DMS 273 treated with DMSO at 0.1 percent for 48 hours (cell line): ENCODE measurements at regions not wholly inside any gene's neighbourhood (a gene's known extent, or its start where the extent isn't known, plus 50 kb on each side); places are given as distances from the start of the nearest gene placed in this dataset.
"Not testable (repeated sequence)": the region's sequence is repeated elsewhere in the genome, so short reads cannot be mapped to it uniquely, and the experiment has no call there.

Experiments used
- DNase-seq: peaks from one replicate; lab custom pipeline; 2025; lab: John Stamatoyannopoulos, UW

DNA sequence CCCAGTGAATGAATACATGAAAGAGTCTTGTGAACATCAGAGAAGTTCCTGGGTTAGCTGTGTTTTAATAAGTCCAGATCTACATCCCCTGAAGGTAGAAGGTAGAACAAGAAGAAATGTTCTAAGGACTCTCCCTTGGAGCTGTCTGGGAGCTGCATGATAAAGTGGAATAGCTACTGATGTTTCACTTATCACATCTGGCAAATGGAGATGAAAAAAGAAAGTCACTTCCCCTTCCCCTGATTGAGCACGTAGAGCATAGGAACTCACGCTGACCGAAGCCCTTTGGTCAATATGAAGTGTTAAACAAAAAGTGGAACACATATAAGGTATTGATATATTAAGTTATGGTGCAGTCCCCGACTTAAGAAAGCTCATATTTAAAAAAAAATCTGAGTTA lies 53.2 kb upstream of the PARP1 start:
- DNase-seq: no peak

DNA sequence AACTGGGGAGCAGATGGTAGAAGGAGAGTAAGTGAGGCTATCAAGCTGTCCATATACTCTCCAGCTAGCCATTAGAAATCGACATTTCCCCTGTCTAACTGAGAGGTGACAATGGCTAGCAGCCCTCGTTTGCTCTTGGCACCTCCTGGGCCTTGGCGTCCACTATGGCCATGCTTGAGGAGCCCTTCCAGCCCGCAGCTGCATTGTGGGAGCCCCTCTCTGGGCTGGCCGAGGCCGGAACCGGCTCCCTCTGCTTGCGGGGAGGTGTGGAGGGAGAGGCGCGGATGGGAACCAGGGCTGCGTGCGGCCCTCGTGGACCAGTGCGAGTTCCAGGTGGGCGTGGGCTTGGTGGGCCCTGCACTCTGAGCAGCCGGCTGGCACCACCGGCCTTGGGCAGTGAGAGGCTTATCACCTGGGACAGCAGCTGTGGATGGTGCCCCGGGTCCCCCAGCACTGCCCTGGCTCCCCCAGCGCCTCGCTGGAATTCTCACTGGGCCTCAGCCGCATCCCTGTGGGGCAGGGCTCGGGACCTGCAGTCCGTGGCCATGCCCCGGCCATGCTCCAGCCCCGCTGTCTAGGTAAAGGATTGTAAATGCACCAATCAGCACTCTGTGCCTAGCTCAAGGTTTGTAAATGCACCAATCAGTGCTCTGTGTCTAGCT lies 56.2 kb upstream of the PARP1 start:
- DNase-seq: no peak

DNA sequence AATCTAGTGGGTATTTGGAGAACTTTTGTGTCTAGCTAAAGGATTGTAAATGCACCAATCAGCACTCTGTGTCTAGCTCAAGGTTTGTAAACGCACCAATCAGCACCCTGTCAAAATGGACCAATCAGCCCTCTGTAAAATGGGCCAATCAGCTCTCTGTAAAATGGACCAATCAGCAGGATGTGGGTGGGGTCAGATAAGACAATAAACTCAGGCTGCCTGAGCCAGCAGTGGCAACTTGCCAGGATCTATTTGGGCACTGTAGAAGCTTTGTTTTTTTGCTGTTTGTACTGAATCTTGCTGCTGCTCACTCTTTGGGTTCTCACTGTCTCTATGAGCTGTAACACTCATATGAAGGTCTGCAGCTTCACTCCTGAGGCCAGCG lies 56.7 kb upstream of the PARP1 start:
- not testable (repeated sequence) for DNase-seq

DNA sequence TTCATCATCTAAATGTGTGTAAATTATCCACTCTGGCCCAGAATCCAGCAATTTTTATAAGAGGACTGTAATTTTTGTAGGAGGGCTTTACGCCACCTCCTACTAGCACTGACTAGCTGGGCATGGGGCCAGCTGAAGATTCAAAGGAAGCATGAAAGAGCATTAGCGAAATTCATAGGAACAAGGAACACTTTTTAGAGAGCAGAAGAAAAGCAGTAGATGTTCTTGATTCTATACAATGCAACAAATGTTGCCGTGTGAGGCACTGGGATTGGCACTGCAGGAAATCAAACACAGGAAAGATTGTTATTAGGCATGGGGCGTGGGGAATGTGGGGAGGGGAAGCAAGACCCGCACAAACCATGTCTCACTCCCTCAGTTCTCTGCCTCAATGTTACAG lies 58.4 kb upstream of the PARP1 start:
- no peak for DNase-seq

DNA sequence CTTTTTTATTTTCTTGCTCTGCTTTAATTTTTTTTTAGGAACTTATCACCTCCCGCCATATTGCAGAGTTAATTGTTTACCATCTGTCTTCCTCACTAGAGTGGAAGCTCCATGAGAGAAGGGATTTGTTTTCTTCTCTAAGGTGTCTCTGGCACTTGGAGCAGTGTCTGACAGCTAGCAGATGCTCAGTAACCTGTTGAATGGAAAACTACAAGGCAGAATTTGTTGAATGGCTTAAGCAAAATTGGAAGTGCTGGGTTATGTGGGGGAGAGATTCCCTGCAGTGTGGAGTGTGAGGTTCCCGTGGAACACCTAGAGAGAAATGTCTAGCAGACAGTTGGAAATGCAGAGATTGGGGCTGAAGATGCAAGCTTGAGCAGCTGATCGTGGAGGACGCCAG lies 59.5 kb upstream of the PARP1 start:
- DNase-seq: no peak

DNA sequence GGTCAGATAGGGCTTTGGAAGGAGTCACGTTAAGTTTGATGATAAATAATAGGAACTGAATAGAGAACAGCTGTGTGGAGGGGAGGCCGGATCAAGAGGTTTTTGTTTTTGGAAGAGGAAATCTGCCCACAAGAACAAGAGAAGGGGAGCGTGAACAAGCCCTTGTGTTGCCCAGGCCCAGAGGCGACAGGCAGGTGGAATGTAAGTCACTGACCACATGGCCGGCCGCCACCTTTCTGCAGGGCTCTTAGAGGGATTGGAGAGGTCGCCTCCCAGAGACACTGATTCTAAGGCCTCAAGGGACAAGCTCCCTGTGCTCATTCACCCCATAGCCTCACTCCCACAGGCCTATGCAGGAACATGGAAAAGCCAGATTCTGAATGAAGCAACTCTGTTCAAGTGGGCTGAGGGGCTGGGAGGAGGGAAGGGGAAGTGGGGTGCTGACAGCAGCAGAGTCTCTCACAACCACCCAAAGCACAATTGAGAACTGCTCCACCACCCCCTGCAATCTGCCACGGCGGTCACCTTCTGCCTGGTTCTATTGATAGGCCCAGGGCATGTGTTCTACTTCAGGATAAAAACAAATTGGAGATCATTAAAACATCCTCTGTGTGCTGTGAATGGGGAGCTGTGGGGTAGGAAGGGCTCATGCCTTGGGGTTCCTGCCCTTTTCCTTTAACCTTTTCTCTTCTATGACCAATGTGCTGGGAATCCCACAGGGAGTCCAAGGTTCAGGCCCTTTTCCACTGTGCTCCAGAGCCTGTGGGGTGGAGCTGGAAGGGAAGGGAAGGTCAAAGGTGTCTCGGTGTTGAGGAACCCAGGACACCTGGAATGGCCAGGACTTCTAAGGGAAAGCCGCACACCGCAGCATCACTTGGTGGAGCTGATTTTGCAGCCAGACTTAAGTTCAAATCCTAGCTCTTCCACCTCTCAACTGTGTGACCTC lies 63.3 kb upstream of the PARP1 start:
- no peak for DNase-seq

DNA sequence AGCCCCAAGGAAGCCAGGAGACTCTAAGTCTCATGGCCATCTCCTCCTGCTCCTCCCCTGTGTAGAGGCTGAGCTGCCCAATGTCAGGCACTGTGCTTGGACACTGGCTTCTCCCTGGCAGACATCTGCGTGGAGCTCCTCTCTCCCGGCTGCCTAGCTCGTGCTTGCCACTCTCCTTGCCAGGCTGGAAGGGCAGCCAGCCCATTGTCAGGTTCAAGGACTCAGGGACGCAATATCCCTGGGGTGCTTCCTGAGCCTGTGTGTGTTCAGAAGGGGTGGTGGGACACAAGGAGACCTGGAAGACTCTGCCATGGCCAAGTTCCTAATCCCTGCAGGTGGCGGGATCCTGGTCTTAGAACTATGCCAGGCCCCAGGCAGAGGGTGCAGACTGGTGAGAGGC lies 65.4 kb upstream of the PARP1 start:
- no peak for DNase-seq

DNA sequence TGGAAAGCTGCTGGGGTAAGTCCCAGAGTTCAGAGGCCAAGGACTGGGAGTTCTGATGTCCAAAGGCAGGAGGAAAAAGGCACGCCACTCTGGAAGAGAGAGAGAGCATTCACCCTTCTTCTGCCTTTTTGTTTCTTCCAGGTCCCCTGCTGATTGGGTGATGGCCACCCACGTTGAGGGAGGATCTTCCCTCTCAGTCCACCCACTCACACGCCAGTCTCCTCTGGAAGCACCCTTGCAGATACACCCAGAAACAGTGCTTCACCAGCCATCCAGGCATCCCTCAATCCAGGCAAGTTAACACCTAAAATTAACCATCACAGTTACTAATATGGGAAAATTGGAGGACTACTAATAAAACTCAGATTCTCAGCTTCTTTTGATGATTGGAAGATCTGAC lies 66.1 kb upstream of the PARP1 start:
- DNase-seq: no peak

DNA sequence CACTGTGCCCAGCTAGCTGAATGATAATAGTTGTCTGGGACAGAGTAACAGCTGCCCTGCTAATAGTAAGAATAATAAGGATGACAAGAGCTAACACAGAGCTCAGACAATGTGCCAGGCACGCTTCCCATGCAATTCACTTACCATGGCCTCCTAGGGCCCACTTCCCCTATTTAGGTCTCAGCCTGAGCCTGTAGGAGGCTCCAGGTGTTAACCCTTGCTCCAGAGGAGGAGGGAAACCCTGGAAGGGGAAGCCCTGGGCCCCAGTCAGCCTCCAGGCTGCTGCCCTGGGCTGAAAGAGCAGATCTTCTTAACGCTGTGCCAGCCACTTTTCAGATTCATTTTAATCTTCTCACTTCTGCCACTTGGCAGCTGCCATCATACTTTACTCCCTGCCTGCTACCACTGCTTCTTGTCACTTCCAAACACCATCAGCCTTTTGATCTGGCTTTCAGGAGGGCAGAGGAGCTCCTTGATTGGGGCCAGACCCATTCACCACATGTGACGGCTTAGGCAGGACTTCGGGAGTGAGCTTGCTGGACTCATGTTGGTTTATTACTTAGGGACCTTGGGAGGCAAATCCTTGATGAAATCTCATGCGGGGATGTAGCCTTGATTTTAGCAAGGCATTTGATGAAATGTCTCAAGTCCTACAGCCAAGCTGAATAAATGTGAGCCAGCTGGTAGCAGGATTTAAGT lies 66.7 kb upstream of the PARP1 start:
- DNase-seq: no peak

DNA sequence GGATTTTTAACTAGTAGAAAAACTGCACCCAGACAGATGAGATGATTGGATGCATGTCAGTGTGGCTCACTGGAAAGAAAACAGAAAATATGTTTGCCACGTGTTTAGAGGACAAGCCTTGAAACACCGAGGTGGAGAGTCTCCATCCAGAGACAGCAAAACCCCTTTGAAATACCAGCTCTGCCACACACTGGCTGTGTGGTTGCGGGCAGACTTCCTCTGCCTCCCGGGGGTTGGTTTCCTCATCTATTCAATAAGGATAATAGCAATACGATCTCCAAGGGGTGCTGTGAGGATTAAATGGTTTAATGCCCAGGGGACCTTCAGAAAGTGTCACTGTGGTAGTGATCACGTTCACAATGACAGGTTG lies 67.2 kb upstream of the PARP1 start:
- no peak for DNase-seq

DNA sequence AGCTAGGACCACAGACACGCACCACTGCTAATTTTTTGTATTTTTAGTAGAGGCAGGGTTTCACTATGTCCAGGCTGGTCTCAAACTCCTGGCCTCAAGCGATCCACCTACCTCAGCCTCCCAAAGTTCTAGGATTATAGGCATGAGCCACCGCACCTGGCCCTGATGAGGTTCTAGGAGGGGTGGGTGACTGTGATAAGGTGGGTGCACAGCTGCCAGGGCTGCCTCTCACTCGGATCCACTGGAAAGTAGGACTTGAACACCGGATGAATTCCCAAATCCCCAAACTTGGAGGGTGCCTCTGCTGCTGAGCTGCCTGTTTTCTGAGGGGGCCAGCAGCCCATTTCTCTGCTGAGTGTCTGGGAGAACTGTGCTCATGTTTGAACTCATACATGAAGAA lies 68.2 kb upstream of the PARP1 start:
- DNase-seq: no peak

DNA sequence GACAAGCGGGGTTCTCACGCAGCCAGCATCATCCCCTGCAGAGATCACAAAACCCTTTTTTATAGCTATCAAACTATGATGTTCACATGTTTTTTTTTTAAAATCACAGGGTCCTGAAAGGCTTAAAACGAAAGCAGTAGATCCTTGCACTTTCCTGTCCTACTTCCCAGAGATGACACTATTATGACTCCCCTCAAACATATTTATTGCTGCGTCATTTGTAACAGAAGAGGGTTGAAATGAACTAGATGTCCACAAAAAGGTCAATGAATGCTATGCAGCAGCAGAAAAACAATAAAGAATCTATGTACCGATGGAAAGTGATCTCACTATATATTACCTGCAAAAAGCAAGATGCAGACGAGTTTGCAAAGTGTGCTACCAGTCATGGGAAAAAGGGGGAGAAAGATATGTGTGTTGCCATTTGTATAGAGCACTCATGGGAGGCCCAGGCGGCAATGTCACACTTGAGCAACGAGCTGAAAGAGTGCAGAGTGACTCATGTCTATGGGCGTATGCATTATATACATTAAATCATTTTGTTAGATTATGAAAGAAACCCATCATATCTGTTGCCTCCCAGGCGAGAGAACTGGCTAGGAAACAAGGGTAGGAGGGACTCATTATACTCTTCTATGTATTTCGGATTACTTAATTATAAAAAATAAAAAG lies 68.9 kb upstream of the PARP1 start:
- DNase-seq: no peak

DNA sequence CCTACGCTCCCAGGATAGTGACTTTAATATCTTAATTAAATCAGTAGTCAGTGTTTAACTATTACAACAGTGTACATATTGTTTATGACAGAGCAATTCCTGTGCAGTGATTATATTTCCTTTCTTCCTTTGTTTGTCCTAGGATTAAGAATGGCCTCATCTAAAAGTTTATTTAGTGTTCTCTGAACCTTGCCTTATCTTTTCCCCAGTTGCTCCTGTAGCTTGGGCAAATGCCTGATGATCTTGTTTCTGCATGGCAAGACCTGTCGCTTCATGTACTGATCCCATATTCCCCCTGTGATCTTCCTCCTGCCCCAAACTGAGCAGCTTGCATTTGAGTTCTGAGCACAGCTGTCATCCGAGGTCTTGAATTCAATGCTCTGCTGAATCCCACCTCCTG lies 69.1 kb upstream of the STUM start:
- peak; percentile 41 for DNase-seq

DNA sequence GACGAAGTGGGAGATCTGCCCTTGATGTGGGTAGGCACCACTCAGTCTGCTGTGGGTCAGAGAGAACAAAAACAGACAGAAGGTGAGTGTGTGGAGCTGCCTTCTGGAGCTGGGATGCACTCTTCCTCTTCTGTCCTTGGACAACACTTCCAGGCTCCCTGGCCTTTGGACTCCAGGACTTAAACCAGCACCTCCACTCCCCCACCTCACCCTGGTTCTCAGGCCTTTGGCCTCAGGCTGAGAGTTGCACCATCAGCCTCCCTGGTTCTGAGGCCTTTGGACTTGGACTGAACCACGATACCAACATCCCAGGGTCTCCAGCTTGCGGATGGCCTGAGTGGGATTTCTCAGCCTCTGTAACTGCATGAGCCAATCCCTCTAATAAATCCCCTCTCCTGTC lies 68.1 kb upstream of the STUM start:
- no peak for DNase-seq

DNA sequence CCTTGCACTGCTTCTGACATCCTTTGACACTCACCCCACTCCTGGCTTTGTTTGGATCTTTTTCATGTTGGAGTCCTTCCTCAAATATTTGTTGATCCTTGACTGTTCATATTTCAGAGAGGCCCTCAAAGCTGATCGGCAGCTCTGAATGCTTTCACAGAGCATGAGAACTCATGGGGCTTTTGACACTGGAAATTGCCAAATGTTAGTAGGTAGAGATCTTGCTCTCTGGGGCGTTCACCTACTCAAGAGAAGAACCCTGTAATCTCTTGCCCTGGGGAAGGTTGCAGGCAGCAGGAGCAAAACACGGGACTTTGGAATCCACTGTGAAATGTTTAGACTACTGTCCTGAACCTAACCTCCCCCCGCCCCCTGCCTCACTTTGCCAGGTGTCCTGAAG lies 67.4 kb upstream of the STUM start:
- DNase-seq: no peak

DNA sequence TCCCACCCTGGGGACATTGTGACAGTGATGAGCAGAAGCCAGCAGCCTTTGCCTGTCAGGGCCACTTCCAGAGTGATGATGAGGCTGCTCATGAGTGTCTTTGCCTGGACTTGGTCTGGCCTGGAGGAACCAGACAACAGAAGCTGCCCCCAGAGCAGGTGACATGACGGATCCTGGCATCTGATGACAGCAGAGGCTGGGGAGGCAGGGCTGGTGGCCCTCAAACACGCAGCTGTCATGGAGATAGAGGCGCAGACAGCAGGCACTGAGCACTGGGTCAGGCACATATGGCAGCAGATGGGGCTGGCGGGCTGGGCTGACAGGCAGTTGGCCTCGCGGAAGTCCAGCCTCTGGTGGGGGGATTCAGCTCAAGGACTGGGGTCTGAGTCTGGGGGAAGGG lies 66.4 kb upstream of the STUM start:
- DNase-seq: no peak

DNA sequence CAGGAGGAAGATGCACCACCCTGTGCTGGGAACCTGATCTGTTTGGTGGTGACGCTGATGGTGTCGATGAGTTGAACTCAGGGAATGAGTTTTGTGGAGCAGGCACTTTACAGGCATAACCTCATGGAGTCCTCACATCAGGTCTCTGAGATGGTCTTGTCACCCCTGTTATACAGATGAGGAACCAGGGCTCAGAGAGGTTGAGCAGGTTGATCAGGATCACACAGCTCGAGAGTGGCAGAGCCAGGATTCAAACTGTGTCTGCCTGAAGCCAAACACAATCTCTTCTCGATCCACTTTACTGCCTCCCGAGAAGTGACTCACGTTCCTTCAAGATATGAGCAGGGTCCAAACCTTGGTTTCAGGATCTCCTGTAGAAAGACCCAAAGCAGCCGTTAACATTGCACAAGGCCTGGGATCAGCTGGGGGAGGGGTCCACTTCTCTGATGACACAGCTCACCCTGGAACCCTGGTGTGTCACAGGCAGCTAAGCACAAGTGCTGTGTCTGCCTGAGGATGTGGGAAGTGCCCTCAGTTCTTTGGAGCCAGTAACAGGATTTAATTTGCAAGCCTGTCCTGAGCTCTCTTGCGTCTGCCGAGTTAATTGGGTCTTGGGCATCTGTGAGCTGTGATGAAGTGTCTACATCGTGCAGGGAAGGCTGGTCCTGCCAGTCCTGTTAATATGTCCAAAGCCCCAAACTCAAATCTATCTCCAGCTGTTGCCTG lies 65.4 kb upstream of the STUM start:
- peak; percentile 26 for DNase-seq

DNA sequence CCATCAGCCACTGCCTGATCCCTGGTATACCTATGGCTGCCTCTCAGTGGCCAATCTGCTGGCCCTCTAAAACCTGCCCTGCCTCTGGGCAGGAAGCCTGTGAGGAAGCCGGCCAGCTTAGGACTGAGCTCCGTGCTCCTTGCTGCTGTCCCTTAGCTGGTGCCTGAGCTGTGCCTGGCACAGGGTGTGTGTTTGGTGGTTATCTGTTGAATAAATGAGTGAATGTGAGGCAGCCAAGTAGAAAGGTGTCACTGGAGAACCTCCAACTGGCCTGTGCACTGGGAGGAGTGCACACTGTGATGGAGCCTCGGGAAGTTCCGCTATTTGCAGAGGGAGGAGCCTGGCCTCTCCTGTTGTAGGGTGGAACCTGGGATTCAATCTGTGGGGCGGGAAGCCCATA lies 63.4 kb upstream of the STUM start:
- DNase-seq: no peak

DNA sequence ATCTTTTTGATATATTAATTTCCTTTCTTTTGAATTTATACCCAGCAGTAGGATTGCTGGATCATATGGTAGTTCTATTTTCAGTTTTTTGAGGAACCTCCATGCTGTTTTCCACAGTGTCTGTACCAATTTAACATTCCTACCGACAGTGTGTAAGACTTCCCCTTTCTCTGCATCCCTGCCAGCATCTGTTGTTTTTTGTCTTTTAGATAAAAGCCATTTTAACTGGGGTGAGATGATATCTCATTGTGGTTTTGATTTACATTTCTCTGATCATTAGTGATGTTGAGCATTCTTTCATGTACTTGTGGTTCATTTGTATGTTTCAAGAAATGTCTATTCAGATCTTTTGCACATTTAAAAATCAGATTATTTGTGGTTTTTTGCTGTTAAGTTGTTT lies 62.4 kb upstream of the STUM start:
- DNase-seq: no peak

DNA sequence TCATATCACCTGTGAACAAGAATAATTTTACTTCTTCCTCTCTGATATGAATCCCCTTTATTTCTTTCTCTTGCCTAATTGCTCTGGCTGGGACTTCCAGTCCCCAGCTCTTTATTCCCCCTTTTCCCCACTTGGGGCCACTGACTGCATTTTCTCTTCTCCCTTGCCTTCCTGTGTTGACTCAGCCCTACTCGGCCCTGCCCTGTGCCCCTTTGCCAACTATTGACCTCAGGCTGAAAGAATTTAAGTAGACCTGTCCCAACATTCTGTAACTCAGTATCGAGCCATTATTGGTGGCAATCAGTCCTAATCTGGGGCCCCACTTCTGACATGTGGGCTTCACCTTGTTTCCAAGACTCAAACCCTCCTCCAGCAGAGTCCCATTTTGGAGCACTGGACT lies 60.6 kb upstream of the STUM start:
- no peak for DNase-seq

DNA sequence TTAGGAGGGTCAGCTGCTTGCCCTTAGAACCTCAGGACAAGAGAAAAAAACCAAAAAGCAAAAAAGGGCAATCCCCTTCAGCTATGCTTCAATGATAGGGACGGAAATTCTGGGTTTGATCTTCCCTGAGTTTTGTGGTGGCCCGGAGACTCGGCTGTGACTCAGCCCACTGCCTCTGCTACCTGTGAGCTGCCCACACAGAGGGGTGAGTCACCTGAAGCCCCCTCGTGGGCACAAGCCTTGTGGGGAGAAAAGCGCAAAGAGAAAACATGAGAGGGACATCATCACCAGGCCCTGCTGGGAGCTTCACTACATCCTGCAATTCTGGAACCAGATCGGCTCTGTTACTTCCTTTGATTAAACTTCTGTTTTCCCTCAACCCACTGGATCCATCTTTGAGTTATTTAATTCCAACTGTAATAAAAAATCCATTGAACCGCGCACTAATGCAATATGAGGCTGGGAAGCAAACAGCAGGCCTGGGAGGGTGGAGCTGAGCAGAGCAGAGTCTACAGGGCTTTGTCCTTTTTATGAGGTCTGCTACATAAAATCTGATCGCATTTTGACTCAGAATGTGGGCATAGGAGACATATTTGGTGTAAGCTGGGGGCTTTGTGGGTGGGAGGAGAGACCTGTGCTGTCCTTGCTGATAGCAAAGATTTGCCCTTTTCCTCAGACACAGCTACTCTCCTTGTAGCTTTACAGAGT lies 58.7 kb upstream of the STUM start:
- no peak for DNase-seq
